BJ (cell line): ENCODE measurements at regions not wholly inside any gene's neighbourhood (a gene's known extent, or its start where the extent isn't known, plus 50 kb on each side); places are given as distances from the start of the nearest gene placed in this dataset.

ENCODE experiments used
- CTCF ChIA-PET: fragments of 350-600 bp; formaldehyde crosslinking; extraction: SDS; loops from one replicate; lab custom pipeline; 2021; ENCODE audit warnings: antibody characterized with exemption, inconsistent platforms; lab: Yijun Ruan, JAX
- POLR2A ChIA-PET: fragments of 300-600 bp; sonication (Branson Sonifier 250); formaldehyde crosslinking; extraction: SDS; loops from one replicate; lab custom pipeline; 2021; ENCODE audit warnings: antibody characterized with exemption; lab: Charles Lee
- DNase-seq: peaks from one replicate; pipeline ENCODE4 v3.0.0-alpha.2; 2011; ENCODE audit warnings: low read depth
- H3K27me3 ChIP-seq: 2 replicates; pipeline ENCODE4 v1.6.0; 2011; ENCODE audit warnings: low read length; ENCODE audit not compliant: control insufficient read depth, insufficient read depth
- H3K36me3 ChIP-seq: 2 replicates; pipeline ENCODE4 v1.5.1; 2011; ENCODE audit warnings: low read length; ENCODE audit not compliant: control insufficient read depth, insufficient read depth
- H3K4me3 ChIP-seq: 2 replicates; pipeline ENCODE4 v1.5.1; 2011; ENCODE audit warnings: low read depth, mild to moderate bottlenecking, control low read depth, low read length
- CTCF ChIP-seq: IDR thresholded peaks from 2 replicates; pipeline ENCODE4 v1.5.1; 2011; ENCODE audit warnings: low read depth, mild to moderate bottlenecking, control low read depth, inconsistent platforms, low read length, moderate library complexity; ENCODE audit not compliant: insufficient read depth

GRCh38 chr2:8216397-8216796 lies 465.5 kb upstream of the ID2 start:
- CTCF ChIA-PET = interaction anchor here (0.6 kb wide), 1 partner anchor 210 kb away, joined by 4 read pairs; no protein-coding TSS in a partner anchor
- no peaks in the 10 kb centered on the region for H3K36me3 ChIP-seq
- no peak for TF ChIP-seq CTCF

GRCh38 chr2:8217468-8218030 lies 464.3 kb upstream of the ID2 start:
- CTCF ChIA-PET = no interaction called here

More at GRCh38 chr2:8216397-8216796, 465.5 kb upstream of the ID2 start:
- no peak overlapping the region for H3K4me3 ChIP-seq
- DNase-seq = no peak
- POLR2A ChIA-PET = no interaction called here
- no peaks in the 10 kb centered on the region for H3K27me3 ChIP-seq

GRCh38 chr2:8219096-8219495 lies 462.8 kb upstream of the ID2 start:
- DNase-seq = no peak
- H3K27me3 ChIP-seq = no peaks in the 10 kb centered on the region
- no peaks in the 10 kb centered on the region for H3K36me3 ChIP-seq
- POLR2A ChIA-PET = interaction anchor here (0.5 kb wide), 1 partner anchor 354 kb away, joined by 5 read pairs; no protein-coding TSS in a partner anchor
- CTCF ChIA-PET = no interaction called here
- TF ChIP-seq CTCF = no peak
- H3K4me3 ChIP-seq = no peak overlapping the region

More at GRCh38 chr2:8217468-8218030, 464.3 kb upstream of the ID2 start:
- no peak for DNase-seq
- TF ChIP-seq CTCF = no peak
- no peak overlapping the region for H3K4me3 ChIP-seq
- POLR2A ChIA-PET = no interaction called here
- no peaks in the 10 kb centered on the region for H3K27me3 ChIP-seq
- no peaks in the 10 kb centered on the region for H3K36me3 ChIP-seq

GRCh38 chr2:8219631-8220355 lies 462.1 kb upstream of the ID2 start:
- DNase-seq = no peak
- CTCF ChIA-PET = no interaction called here
- POLR2A ChIA-PET = interaction anchor here (0.5 kb wide), 1 partner anchor 354 kb away, joined by 5 read pairs; no protein-coding TSS in a partner anchor
- no peak overlapping the region for H3K4me3 ChIP-seq
- H3K36me3 ChIP-seq = no peaks in the 10 kb centered on the region
- no peak for TF ChIP-seq CTCF
- H3K27me3 ChIP-seq = no peaks in the 10 kb centered on the region

- no peaks in the 10 kb centered on the region for H3K27me3 ChIP-seq
- no peak for DNase-seq
- H3K4me3 ChIP-seq = no peak overlapping the region
- no peaks in the 10 kb centered on the region for H3K36me3 ChIP-seq
- no peak for TF ChIP-seq CTCF
- ChIA-PET POLR2A (no interaction called here), CTCF (interaction anchor here (1.7 kb wide), 1 partner anchor 16 kb away, joined by 3 read pairs; no protein-coding TSS in a partner anchor)
Observed at GRCh38 chr2:8222979-8223694, 458.7 kb upstream of the ID2 start.
